ENCODE measurements at regions not wholly inside any gene's neighbourhood (a gene's known extent, or its start where the extent isn't known, plus 50 kb on each side); places are given as distances from the start of the nearest gene placed in this dataset.

DNA sequence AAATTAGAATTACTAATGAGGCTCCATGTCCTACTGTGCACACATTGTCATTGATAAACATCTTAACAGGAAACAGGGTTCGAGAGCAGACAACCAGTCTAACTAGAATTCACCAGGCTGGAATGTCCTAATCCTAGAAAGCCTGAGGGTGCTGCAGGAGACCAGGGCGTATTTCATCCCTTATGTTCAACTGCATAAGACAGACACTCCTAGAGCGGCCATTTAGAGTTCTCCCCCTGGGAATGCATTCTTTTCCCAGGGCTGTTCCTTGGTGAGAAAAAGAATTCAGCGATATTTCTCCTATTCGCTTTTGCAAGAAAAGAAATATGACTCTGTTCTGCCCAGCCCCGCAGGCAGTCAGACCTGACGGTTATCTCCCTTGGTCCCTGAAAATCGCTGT, 486.0 kb downstream of the REEP3 start:
- H3K9ac ChIP-seq (ENCODE audit: low read length): no peak overlapping the region
- H3K4me3 ChIP-seq (ENCODE audit: low read length): no peak overlapping the region
- no peaks in the 10 kb centered on the region for H3K9me2 ChIP-seq (replicated peaks; ENCODE audit: insufficient read depth, low read length)
- H3K27ac ChIP-seq (ENCODE audit: low read length): no peak overlapping the region
- no peaks in the 10 kb centered on the region for H3K4me1 ChIP-seq (ENCODE audit: low read length)
- TF ChIP-seq EZH2 (optimal IDR thresholded peaks at IDR 0.05; ENCODE audit: low read depth, low read length) (no peak), EZH2phosphoT487 (IDR thresholded peaks at IDR 0.05; ENCODE audit: low read length) (no peak)
- TF ChIP-seq, protein P1, sequence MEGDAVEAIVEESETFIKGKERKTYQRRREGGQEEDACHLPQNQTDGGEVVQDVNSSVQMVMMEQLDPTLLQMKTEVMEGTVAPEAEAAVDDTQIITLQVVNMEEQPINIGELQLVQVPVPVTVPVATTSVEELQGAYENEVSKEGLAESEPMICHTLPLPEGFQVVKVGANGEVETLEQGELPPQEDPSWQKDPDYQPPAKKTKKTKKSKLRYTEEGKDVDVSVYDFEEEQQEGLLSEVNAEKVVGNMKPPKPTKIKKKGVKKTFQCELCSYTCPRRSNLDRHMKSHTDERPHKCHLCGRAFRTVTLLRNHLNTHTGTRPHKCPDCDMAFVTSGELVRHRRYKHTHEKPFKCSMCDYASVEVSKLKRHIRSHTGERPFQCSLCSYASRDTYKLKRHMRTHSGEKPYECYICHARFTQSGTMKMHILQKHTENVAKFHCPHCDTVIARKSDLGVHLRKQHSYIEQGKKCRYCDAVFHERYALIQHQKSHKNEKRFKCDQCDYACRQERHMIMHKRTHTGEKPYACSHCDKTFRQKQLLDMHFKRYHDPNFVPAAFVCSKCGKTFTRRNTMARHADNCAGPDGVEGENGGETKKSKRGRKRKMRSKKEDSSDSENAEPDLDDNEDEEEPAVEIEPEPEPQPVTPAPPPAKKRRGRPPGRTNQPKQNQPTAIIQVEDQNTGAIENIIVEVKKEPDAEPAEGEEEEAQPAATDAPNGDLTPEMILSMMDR (IDR thresholded peaks at IDR 0.05; ENCODE audit: low read length): no peak
- no peak for DNase-seq
- H3K27me3 ChIP-seq (replicated peaks; ENCODE audit: insufficient read depth, low read length): no peaks in the 10 kb centered on the region
- H4K20me1 ChIP-seq (ENCODE audit: insufficient read depth, low read length): no peaks in the 10 kb centered on the region
- no peaks in the 10 kb centered on the region for H3K9me3 ChIP-seq (replicated peaks; ENCODE audit: insufficient read depth, low read length)
- no peaks in the 10 kb centered on the region for H3K79me2 ChIP-seq (ENCODE audit: low read length)
- no peak overlapping the region for H3K4me2 ChIP-seq (ENCODE audit: low read depth, low read length)
- H3F3A ChIP-seq (ENCODE audit: insufficient read depth, low read length): no peaks in the 10 kb centered on the region
- H2AFZ ChIP-seq (ENCODE audit: low read length): no peak overlapping the region
- no peaks in the 10 kb centered on the region for H3K36me3 ChIP-seq (replicated peaks; ENCODE audit: insufficient read depth, low read length)

DNA sequence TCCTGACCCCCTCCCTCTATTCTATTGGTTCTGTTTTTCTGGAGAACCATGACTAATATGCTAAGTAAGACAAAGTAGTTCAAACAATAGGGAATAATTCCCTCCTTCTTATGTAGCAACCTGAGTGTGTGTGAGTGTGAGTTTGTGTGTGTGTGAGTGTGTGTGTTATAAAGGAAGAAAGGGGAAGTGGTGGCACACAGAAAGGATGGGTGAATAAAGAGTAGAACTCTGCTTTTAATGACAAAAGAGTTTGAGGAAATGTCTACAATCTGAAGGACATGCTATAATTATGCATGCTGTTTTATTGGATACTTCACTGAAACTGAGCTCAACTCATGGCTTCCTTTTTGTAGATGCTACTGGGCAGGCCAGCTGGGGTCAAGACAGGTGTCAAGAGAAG, 489.5 kb downstream of the REEP3 start:
- TF ChIP-seq, protein P1 (IDR thresholded peaks at IDR 0.05; ENCODE audit: low read length): no peak
- no peak for TF ChIP-seq EZH2phosphoT487 (IDR thresholded peaks at IDR 0.05; ENCODE audit: low read length)
- no peak for TF ChIP-seq EZH2 (optimal IDR thresholded peaks at IDR 0.05; ENCODE audit: low read depth, low read length)
- no peak overlapping the region for H3K4me3 ChIP-seq (ENCODE audit: low read length)
- H3K27ac ChIP-seq (ENCODE audit: low read length): no peak overlapping the region
- no peaks in the 10 kb centered on the region for H3K36me3 ChIP-seq (replicated peaks; ENCODE audit: insufficient read depth, low read length)
- no peaks in the 10 kb centered on the region for H3K9me3 ChIP-seq (replicated peaks; ENCODE audit: insufficient read depth, low read length)
- no peak for DNase-seq
- no peaks in the 10 kb centered on the region for H3K27me3 ChIP-seq (replicated peaks; ENCODE audit: insufficient read depth, low read length)
- H3K79me2 ChIP-seq (ENCODE audit: low read length): no peaks in the 10 kb centered on the region
- no peaks in the 10 kb centered on the region for H3F3A ChIP-seq (ENCODE audit: insufficient read depth, low read length)
- H3K4me1 ChIP-seq (ENCODE audit: low read length): no peaks in the 10 kb centered on the region
- H3K9me2 ChIP-seq (replicated peaks; ENCODE audit: insufficient read depth, low read length): no peaks in the 10 kb centered on the region
- no peak overlapping the region for H2AFZ ChIP-seq (ENCODE audit: low read length)
- no peak overlapping the region for H3K4me2 ChIP-seq (ENCODE audit: low read depth, low read length)
- no peaks in the 10 kb centered on the region for H4K20me1 ChIP-seq (ENCODE audit: insufficient read depth, low read length)
- H3K9ac ChIP-seq (ENCODE audit: low read length): no peak overlapping the region

DNA sequence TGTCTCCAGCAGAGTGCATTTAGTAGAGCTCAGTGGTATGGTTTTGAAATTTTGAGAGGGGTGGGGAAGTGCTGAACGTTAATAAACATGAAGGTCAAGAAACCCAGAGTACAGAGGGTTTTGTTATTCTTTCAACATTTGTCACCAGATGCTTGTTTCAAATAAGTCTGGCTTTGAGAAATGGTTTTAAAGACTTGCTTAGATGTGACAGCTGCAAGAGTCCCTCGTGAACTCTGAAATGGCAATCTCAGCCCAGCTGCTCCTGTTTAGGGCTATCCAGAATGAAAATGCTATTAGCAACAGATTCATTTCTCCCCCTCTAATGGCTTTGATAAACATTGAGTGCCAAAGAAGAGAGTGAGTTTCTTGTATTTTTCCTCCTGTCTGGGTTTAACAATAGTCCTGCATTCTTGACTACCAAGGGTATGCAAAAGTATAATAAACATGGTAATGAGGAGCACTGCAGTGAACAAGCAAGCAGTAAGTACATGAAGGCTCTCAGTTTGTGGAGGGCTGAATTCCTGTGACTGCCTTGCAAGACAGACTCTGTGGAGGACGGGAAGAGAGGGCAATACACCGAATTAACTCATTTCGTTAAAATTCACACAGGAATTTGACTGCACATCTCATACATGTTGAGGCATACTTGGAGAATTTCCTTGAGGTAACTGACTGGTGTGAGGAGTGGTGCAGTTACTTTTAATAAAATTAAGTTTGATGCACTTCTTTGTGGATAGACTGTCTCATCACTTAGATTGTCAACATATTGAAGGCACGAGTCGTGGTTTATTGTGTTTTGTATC, 490.9 kb downstream of the REEP3 start:
- H3K27ac ChIP-seq (ENCODE audit: low read length): no peak overlapping the region
- H3K4me3 ChIP-seq (ENCODE audit: low read length): no peak overlapping the region
- no peak overlapping the region for H3K4me2 ChIP-seq (ENCODE audit: low read depth, low read length)
- H3K9me3 ChIP-seq (replicated peaks; ENCODE audit: insufficient read depth, low read length): no peaks in the 10 kb centered on the region
- DNase-seq: no peak
- H3F3A ChIP-seq (ENCODE audit: insufficient read depth, low read length): no peaks in the 10 kb centered on the region
- H3K79me2 ChIP-seq (ENCODE audit: low read length): no peaks in the 10 kb centered on the region
- H2AFZ ChIP-seq (ENCODE audit: low read length): no peak overlapping the region
- no peaks in the 10 kb centered on the region for H3K4me1 ChIP-seq (ENCODE audit: low read length)
- H3K27me3 ChIP-seq (replicated peaks; ENCODE audit: insufficient read depth, low read length): no peaks in the 10 kb centered on the region
- no peaks in the 10 kb centered on the region for H4K20me1 ChIP-seq (ENCODE audit: insufficient read depth, low read length)
- no peak overlapping the region for H3K9ac ChIP-seq (ENCODE audit: low read length)
- TF ChIP-seq, protein P1 (IDR thresholded peaks at IDR 0.05; ENCODE audit: low read length): no peak
- TF ChIP-seq EZH2phosphoT487 (IDR thresholded peaks at IDR 0.05; ENCODE audit: low read length) (no peak), EZH2 (optimal IDR thresholded peaks at IDR 0.05; ENCODE audit: low read depth, low read length) (no peak)
- no peaks in the 10 kb centered on the region for H3K9me2 ChIP-seq (replicated peaks; ENCODE audit: insufficient read depth, low read length)
- no peaks in the 10 kb centered on the region for H3K36me3 ChIP-seq (replicated peaks; ENCODE audit: insufficient read depth, low read length)

Data from MM.1S (cell line).